Jurkat, Clone E6-1 (cell line): ENCODE measurements at regions not wholly inside any gene's neighbourhood (a gene's known extent, or its start where the extent isn't known, plus 50 kb on each side); places are given as distances from the start of the nearest gene placed in this dataset.

ENCODE experiments used
- DNase-seq: peaks from one replicate; pipeline ENCODE4 v3.0.0-alpha.2; 2011; ENCODE audit warnings: low read depth, low spot score
- H3K4me3 ChIP-seq: 2 replicates; pipeline ENCODE4 v1.5.1; 2011; ENCODE audit warnings: mild to moderate bottlenecking, low read length, control low read depth, moderate library complexity

GRCh38 chr2:128368437-128369107 lies 49.9 kb upstream of the HS6ST1 start:
- no peak for DNase-seq
- H3K4me3 ChIP-seq: no peak overlapping the region

DNA sequence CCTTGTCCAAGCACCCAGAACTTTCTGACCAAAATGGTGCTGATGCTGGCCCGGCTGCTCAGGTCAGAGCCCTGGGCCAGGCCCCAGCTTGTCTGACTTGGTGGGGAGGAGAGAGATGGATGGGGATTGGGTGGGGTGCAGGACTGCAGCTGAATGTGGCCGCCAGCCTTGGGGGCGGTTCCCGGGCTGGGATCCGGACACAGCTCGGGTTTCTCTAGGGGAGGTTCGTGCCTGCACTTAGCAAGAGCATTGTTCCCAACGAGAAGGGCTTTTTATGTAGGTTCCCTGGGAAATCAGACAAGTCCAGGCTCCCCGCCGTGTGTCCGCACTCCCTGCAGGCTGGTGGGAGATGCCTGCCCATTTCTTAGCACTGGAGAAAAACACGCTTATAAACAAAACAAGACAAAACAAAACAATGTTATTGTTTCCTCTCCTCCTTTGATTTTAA lies 50.5 kb upstream of the HS6ST1 start:
- no peak overlapping the region for H3K4me3 ChIP-seq
- no peak for DNase-seq

GRCh38 chr2:128369602-128370467 lies 51.2 kb upstream of the HS6ST1 start:
- no peak for DNase-seq

DNA sequence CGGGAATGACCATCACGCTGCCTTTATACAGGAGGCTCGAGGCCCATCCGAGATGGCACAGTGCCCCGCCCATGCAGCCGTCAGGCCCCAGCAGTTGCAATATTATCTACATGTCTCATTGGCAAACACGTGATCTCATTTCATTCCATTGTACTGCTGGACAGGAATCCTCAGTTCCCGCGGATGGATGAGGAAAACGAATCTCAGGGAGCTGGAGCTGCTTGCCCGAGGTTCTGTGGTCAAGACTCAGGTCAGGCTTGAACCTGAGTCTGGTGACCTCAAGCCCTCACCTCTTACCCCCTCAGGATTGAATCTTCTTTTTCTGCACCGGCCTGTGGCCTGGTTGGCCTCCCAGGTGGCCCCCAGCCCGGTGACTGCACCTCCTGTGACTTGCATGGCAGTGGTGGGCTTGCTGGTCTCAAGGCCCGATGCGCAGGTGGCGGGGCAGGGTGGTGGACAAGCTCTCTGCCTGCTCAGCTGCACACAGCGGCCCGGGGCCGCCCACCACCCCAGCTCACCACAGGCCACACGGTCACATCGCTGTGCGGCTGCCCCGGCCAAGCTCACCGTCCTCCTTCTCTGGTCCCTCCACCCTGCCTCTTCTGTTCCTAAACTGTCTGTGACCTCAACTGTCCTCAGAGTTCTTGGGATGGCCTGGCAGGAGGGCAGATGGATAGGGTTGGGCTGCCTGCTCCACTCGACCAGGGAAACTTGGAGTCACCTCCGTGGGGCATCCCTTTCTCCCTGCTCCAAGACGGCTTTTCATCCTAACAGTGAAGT lies 52.0 kb upstream of the HS6ST1 start:
- no peak for DNase-seq
- H3K4me3 ChIP-seq: no peak overlapping the region

More at GRCh38 chr2:128369602-128370467, 51.2 kb upstream of the HS6ST1 start:
- no peak overlapping the region for H3K4me3 ChIP-seq

- H3K4me3 ChIP-seq: no peak overlapping the region
- no peak for DNase-seq
These were observed 52.6 kb upstream of the HS6ST1 start for GRCh38 chr2:128371248-128371630.

DNA sequence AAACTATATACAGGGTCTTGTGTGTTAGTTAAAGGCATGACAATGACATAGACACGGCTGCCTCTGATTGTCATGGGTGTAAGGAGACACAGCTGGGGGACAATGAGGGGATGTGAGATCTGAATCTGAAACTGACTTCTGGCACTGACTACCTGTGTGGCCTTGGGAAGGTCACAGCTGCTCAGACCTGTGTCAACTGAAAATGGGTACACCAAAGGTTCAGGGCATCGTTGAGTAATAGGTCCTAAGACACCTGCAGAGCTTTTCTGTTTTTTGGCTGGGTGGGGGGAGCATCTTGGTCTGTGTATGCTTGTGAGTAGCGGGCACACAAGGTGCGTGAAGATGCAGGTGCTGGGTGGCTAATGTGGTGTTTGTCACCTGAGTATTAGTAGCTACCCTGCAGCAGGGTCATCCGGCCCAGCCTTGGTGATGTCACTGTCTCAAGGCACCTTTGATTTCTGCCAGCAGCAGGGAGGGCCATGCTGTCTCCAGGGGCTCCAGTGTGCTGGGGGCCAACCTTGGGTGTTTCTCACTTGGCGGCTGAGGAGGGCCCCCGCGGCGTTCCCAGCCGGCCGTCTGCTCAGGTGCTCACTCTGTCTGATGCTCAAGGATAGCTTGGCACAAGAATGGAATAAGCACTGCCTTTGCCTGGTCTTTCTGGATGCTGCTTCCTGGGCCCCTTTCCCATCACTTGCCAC lies 53.1 kb upstream of the HS6ST1 start:
- no peak overlapping the region for H3K4me3 ChIP-seq
- DNase-seq: no peak

DNA sequence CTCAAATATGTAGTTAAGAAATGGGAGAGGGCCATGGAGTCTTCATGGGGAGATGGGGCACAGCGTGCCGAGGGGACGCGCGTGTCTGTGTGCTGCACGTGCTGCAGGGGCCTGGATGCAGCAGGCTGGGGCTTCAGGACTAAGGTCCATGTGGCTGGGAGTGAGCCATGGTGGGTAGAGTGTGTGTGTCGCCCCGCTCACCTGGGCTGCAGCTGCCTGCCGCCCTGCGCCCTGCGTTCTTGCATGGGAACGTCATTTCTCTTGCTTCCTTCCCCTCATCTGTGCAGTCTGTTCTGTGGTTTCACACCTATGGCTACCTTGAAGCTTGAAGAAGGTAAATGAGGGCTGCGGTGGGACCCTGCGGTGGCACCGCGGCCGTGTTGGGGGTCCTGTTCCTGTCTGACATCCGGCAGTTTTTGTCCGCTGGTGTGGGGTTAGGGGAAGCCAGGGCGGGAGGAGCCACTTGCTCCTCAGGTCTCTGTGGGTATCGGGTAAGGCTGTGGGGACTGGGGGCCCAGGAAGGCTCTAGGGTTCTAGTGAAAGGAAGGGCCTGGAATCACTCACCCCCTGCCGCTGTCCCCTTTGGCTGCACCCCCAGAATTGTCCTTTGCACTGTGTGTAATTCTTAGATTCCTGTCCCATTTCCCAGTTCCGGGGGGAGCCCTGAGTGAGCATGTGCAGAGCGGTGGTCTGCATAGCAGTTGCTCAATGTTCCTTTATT lies 54.1 kb upstream of the HS6ST1 start:
- no peak overlapping the region for H3K4me3 ChIP-seq
- DNase-seq: peak; percentile 94

- no peak for DNase-seq
- no peak overlapping the region for H3K4me3 ChIP-seq
These were observed 54.9 kb upstream of the HS6ST1 start for GRCh38 chr2:128373451-128374000.

GRCh38 chr2:128374001-128374710 lies 55.5 kb upstream of the HS6ST1 start:
- DNase-seq: no peak
- H3K4me3 ChIP-seq: no peak overlapping the region

DNA sequence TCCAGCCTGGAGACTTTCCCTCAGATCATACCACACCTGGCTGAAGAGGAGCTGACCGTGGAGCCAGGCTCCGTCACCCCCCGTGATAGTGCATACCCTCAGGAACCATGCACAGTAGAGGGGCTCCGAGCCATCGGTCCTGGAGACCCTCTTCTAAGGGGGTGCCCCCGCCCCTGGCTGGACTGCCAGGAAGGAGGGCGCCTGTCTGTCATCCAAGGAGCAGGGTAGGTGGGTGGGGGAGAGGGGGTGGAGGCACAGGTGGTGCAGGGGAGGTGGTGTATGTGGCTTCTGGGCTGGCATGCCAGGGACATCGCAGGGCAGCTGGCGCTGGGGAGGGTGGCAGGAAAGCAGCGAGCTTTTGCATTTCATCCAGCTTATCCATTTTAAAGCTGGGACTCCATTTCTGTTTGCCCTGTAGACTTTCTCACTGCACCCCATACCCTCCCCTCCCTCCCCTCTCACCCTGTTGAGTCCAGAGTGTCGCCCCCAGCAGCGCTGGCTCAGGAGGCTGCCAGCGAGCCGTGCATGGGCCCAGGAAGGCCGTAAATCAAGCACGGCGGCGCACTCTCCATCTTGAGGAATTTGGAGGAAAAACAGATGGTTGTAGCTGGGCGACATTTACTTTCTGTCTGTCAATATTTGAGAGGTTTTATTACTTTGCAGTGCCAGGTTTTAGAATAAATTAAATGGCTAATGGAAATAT lies 56.2 kb upstream of the HS6ST1 start:
- no peak for DNase-seq
- H3K4me3 ChIP-seq: no peak overlapping the region

- H3K4me3 ChIP-seq: no peak overlapping the region
- DNase-seq: no peak
These were observed 56.8 kb upstream of the HS6ST1 start for GRCh38 chr2:128375454-128375853.

GRCh38 chr2:128376241-128377041 lies 57.8 kb upstream of the HS6ST1 start:
- DNase-seq: no peak
- H3K4me3 ChIP-seq: no peak overlapping the region

- H3K4me3 ChIP-seq: no peak overlapping the region
- DNase-seq: no peak
These were observed 58.6 kb upstream of the HS6ST1 start for GRCh38 chr2:128377071-128377910.

DNA sequence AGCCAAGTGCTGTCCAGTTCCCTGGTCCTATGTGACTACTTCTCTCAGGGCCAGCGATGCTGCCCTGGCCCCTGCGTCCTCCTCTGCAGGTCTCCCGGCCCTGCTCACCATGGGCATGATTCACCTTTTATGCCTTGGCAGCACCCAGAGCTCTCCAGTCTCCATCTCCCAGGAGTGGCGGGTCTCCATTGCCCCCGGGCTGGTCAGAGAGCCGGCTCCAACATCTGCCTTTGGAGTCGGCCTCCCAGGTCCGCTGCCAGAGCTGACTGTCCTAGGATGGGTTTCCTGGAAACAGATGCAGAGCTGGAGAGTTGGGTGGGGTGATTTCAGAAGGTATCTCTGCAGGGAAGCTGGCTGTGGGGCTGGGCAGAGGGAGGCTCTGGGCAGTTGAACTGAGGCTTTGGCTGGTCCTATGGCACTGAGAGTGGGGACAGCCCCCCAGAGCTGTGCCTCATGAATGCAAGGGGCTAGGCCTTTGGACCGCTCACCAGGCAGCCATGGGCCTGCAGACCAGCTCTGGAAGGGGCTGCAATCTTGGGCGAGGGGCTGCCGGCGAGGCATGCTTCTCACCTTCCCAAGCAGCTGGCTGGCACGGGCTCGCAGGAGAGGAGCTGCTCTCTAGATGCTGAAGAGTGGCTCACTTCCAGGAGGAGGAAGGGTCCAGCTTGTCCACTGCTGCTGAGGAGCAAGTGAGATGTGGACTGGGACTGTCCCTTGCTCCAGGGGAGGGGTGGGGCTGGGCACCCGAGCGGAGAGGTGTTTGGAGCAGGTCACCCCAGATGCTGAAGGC lies 59.8 kb upstream of the HS6ST1 start:
- DNase-seq: no peak
- H3K4me3 ChIP-seq: no peak overlapping the region
